Glomerular endothelial cell (primary cell): ENCODE measurements at regions not wholly inside any gene's neighbourhood (a gene's known extent, or its start where the extent isn't known, plus 50 kb on each side); places are given as distances from the start of the nearest gene placed in this dataset.

Experiments
- DNase-seq: peaks from one replicate; pipeline ENCODE4 v3.0.0-alpha.2; 2011; ENCODE audit warnings: low read depth, low spot score; ENCODE audit errors: extremely low read depth

DNA sequence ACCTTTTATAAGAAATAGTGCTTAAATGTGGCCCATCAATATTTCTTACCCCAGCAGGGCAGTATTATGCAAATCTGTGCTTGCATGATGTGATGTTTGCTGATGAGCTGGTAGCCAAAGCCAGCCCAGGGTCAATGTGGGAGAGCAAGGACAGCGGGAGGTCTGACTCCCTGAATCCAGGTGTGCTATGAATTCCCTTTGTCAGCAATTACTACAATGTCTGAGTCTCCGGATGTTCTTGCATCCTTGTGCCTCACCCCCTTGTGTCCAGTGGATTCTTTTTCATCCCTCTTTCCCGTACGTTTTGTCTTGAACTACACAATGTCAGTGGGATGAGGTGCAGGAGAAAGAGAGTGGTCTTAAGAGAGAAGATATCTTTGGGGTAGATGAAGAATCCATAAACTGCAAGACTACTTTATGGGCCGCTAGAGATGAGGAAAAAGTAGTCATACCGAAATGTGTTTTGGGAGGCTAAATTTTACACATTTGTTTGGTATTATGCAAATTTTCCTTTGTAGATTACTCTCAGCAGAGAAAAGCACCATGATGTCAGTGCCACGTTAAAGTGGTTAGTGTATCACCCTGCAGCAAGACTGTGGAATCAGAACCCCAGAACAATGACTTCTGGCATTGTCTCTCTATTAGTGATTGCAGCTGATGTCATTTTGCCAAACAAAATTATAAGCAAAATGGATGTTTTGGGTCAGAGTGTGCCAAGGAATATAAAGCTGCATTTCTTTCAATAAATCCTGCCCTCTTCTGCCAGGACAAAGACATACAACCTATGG lies 53.5 kb upstream of the TSHZ3 start:
- no peak for DNase-seq

DNA sequence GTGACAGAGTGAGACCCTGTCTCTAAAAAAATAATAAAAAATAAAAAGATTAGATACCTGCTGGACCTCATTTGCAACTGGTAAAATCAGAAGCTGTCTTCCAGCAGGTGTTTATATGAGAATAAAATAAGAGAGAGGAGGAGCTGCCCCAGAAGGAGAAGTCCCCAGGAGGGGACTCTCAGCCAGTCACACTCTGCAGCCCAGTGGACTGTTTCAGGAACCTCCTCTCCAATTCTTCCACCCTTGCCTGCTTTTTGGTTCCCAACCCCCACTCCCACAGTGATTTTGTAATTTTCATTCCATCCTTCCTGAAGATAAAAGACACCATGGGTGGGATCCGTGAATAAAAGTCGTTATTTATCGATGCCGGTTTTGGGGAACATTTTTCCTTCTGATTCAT lies 56.9 kb upstream of the TSHZ3 start:
- no peak for DNase-seq

DNA sequence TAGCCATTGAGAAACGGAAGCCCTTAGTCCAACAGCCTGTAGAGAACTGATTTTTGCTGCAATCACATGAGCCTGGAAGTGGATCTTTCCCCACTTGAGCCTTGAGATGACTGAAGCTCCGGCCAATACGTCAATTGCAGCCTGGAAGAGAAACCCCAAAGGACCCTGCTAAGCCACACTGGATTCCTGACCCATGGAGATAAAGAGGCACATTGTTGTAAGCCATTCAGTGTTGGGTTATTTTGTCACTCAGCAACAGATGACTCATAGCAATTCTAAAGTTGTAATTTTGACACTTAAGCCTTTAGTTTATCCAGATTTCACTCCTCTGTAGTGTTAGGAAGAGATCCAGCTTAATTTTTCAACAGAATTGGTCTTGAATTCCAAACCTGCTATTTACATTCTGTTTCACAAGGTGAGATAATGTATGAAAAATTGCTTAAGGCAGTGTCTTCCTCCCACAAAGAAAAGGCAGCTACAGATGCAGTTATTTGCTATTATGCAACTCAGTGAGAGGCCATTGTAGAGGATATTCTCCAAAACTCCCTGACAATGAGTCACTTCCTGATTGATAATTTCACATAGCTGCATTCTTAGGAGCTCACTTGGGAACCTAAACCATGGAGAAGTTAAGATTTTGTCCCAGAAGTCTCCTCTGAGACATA lies 59.4 kb upstream of the TSHZ3 start:
- DNase-seq = no peak

DNA sequence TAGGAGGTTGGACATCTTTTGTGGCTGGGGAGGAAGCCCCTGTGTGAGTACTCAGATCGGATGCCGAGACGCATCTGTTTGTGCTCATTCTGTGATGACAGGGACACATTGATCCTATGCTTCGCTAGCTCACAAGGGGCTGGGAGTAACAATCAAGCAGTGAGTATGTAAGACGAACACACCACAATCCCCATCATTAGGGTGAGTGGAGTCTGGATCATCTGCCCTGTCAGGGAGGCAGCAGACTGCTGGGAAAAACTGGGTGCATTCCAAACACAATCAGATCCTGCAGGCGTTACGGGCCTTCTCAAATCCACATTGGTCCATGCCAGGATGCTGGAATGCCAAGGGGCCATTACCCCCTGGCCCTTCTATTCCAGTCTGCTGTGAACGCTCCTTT lies 64.1 kb upstream of the TSHZ3 start:
- DNase-seq = no peak

DNA sequence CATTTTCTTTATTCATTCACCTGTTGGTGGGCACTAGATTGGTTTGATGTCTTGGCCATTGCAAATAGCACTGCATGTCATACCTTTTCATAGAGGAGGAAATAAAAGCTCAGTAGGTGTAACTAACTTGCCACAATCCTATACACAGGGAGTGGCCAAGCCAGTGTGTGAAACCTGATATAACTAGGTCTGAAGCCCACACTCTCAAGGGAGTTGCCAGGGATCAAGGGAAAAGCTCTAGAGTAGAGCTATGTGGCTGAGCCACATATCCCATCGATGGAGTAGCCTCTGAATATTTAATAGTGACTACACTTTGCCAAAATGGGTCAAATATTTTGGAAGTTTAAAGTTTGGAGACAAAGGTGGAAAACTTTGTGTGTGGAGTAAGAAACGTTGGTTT lies 66.1 kb upstream of the TSHZ3 start:
- DNase-seq = no peak

DNA sequence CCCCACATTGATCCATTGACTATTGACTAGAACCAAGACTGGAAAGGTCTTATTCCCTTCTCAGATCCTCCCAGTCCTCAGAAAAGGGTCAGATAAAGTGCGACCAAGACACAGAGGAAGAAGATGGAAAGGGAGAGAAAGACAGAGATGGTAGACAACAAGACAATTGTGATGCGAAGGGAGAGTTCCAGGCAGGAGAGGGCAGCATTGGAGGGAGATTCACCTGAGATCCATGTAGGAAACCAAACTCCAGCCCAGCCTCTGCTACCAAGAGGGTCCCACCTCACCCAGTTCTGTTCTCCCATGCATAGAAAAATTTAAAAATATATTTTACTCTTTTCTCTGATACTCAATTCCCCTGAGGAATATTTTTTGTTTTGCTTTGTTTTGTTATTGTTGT lies 67.3 kb upstream of the TSHZ3 start:
- no peak for DNase-seq

DNA sequence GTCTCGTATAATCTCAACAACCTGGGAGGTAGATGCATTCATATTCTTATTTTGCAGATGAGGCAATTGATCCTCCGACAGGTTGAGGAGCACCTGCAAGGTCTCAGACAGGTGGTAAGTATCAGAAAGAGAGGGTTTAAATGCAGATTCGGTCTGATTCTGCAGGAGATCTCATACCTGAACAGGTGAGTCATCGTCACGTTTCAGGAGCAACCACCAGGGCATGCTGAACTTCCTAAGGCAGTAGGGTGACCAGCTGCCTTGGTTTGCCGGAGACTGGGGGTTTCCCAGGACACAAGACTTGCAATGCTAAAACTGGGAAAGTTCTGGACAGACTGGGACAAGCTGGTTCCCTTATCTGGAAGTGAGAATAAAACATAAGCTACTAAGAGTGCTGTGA lies 68.8 kb upstream of the TSHZ3 start:
- DNase-seq = no peak

DNA sequence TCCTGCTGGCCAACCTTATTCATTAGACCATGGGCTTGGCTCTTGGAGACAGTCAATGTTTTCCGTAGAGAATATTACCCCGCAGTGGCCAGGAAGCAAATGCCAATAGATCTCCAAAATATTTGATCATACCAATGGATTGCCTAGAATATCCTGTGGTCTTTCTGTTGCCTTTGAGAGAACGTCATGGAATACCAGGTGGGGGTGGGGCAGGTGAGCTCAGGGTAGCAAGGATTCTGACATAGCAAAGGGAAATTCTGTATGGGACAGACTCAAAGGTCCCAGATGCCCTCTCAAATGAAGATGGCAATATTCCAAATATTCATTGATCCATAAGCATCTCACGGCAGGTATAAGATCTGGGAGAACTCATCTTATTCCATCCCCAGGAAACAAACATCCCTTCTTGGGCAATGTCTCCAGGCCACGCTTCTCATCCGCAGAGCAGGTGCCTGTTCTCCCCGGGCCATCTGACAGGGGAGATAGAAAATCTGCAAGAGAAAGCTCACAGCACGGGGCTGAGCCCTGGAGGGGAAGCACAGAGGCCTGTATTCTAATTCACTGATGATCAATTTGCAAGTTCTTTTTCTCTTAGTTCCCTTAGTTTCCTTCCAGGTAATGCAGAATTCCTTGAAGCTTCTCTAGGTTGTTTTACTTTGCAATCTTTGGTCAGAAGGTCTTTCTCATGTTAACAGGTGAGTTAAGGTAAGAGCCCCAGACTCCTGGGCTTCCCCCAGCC lies 69.6 kb upstream of the TSHZ3 start:
- no peak for DNase-seq

DNA sequence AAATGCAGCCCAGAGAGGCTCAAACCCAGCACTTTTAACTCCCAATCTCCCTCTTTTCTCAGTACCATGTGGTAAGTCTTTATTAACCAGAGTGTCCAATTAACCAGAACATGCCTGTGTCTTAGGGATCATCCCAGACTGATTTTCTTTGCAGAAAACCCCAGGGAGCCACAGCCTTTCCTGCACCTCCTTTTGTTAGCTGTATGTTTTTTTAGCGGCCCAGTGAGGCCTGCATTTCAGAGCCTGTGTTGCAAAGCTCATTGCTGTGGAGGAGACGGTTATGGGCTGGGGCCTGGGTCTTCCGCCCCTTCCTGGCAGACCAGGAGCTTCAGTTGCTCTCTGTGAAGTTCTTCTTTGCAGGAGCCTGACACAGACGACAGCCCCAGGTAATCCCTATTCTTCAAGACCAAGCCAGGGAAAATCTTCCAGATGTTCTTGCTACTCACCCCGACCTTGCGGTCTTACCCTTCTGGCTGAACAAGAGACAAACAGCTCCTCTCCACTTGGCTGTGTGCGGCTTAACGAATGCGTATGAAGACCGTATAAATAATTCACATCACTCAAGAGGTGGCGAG lies 70.7 kb upstream of the TSHZ3 start:
- DNase-seq = no peak

DNA sequence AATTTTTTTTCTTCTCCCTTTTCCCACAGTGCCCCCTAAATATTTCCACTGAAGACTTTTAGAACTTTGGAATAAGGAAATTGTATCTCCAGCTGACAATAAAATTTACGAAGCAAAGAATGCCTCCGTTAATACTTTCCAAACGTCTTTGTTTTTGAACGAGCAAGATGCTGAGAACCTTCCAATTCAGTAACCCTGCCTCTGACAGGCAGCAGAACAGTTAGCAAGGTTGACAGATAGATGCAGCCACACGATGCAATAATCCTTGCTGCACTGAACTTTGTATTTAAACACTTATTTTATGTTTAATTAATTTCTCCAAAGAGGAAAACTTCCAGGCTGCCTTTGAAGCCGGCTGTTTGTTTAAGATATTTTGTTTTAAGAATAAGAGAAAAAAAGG lies 71.8 kb upstream of the TSHZ3 start:
- DNase-seq = no peak

DNA sequence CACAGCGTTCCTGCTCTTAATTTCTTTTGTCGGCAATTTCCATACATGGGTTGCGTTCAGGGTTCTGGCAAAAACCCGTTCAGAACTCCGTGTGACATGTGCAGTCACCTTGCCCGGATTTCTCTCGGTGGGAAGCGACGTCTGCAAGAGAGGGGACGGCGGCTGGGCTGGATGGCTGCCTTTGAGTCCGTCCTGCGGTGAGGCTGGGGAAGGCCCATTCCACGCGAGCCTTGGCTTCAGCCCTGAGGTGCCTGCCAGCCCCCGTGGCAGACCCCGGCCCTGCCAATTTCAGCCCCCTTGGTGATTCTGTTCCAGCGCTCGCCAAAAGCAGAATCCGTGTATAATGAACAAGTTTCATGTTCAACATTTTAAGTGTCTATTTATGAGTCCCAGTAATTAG lies 72.6 kb upstream of the TSHZ3 start:
- DNase-seq = no peak

DNA sequence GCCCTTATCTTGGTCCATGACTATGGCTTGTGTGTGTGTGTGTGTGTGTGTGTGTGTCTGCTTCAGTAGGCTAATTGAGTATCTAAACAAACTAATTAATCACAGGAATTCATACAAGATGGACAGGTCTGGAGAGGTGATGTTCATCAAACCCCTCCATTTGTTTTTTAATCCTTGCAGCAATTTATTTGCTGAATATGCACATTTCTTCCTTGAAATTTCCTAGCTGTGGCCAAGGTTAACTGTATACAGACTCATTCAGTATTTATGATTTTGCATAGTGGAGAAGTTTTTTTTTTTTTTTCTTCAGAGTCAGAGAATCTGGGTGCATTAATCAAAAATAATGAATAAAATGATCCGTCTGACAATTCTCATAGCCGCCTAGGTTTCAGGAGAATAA lies 74.7 kb upstream of the TSHZ3 start:
- DNase-seq = no peak

DNA sequence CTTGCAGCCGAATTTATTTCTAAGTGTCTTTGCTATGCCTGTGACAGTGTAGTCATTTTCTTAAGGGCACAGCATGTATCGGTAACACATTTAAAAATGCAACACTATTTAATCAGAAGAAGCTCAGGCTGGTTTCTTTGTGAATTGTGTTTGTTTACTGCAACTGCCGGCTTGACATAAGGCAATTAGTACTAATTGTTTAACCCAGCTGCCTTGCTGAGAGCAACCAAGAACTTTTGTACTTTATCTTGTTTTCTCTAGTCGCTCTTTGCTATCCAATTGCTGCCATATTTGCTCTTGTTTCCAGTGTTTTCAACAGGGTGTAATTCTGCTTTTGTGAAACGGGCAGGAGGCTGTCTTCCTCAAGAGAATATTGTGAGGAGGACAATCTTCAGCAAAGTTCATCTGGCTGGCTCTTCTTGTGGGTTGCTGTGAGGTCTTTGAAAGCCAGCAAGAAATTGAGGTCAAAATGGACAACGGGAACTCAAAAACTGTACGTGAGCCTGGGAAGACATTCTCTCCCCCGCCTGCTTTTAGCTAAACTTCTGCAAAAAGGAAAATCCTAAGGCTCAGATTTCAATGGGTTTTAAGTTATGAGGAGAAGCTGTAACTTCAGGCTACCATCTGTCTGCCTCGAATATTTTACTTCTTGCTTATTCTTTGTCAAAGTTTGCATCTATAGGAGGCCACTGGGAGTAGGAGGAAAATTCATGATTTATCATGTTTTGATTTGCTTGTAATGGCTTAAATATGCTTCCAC lies 75.8 kb upstream of the TSHZ3 start:
- no peak for DNase-seq

DNA sequence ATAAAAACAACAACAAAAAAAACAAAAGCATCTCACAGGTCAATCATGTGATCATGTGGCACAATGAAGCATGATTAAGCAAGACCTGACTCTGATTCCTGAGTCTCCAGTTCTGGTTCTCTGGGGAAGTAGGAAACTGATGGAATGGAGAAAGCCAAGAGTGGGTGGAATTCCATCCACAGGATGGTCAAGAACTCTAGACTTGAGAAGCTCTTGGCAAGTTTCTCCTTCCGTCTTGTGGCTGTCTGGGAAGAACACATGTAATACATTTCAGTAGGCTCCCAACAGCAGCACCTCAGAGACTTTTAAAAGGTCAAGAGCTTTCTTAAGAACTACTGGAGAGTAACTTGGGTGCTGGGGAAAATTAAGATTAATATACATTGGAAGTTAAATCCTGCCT lies 78.6 kb upstream of the TSHZ3 start:
- no peak for DNase-seq

DNA sequence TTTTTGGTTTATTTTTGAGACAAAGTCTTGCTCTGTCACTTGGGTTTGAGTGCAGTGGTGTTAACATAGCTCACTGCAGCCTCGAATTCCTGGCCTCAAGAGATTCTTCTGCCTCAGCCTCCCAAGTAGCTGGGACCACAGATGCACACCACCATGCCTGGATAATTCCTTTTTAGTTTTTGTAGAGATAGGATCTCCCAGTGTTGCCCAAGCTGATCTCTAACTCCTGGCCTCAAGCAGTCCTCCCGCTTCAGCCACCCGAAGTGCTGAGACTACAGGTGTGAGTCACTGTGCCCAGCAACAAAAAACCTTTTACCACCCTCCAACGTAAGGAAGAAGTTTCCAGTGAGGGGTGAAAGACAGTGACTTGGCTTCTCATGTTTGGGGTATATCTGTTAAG lies 81.1 kb upstream of the TSHZ3 start:
- no peak for DNase-seq

DNA sequence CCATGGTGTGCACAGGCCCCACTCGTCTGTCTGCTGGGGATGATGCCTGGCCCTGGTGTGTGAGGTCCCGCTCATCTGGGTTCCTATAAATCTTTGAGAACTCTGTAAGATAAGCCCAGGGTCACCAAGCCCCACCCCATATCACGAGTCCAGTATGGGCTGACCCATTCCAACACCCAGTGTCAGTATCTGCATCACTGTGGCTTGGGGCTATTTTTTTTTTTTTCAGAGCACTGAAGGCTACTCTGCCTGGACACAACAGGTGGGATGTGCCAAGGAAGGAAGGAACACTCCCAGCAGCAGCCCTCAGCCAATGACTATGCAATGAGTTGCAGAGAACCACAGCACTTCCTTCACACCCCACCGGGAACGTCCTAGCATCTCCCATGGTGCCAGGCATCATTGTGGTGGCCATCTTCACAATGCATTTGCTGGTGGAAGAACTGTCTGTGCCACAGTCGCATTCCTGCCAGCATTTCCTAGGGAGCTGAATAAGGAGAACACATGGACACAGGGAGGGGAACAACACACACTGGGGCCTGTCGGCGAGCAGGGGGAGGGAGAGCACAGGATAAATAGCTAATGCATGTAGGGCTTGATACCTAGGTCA lies 83.1 kb upstream of the TSHZ3 start:
- DNase-seq = no peak

DNA sequence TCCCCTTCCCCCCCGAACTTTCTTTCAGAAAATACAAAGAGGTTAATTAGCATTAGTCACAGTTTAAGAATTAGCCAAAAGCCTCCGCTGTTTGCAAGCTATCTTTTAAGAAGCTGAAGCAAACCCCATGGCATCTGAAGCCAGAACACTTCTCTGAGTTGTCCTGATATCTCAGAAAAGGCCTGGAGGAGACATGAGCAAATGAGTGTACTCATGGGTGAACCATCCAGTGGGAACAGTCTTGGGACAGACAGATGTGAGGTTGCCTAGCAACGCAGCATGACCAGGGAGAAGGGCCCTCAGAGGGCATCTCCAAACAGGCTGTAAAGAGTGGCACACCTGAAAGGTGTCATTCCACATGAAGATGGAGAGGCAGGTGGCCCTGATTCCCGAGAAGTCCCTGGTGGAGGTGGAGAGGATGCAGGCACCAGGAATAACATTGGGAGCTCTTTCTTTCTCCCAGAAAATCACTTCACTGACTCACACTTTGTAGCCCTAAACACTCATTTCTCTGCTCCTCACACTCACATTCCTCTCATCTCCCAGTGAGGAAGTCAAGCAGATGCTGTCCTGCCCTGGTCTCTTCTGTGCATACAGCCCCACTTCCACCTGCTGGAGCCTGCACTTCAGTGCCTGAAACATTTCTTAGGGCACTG lies 87.0 kb upstream of the TSHZ3 start:
- DNase-seq = no peak

DNA sequence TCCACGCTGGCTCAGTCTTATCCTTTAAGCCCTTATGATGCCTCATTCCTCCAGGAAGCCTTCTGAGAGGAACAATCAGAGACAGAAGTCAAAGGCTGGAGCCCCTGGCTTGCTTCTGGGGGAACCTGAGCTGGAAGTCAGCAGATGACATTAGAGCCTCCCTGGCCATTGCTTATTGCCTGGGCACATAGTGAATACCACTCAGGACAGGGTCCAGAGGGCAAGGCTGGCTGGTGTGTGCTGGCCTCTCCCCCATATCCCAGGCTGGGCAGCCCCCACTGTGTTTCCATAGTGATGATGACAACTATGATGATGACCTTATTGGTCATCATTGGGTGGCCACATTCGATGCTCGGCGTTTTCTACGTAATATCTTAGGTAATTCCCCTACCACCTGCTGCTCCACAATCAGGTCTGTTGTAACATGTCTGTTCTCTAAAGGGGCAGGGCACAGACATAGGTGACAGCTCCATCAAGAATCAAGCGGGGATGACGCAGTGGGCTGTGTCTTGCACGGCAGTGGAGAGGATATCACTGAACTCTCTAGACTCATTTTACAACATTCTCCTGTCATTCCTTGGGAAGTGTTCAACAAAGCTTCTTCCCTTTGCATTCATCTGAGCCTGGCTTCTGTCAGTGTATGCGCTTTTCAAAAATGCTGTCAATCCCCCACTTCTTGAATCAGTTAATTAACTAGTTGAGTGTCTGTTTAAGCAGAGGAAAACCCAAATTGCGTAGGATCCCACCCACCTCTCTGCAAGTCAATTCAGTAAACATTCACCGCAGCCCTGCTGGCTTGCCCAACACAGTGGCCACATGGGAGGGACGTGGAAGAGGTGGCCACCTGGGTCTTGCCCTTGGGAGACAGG lies 89.4 kb upstream of the TSHZ3 start:
- DNase-seq = no peak

DNA sequence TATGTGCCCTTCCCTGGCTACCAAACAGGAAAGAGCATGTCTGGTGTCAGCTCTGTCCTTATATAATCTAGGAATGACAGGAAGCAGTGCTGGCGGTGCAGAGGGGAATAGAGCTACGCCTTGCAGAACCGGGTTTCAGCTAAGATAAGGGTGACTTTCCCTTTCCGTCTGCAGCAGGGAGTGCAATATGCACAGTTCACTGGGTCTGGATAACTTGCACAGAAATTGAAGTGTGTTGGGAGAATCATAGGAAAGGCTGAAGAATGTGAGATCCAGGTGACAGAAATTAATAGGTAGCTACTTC lies 90.0 kb upstream of the TSHZ3 start:
- no peak for DNase-seq
